ENCODE measurements at regions not wholly inside any gene's neighbourhood (a gene's known extent, or its start where the extent isn't known, plus 50 kb on each side); places are given as distances from the start of the nearest gene placed in this dataset.

GRCh38 chr5:2300861-2301574 is 418.3 kb upstream of the IRX4 start:
- no peak for DNase-seq (ENCODE audit: low read depth in 1 of 2, low spot score in 1 of 2)

GRCh38 chr5:2300421-2300820 is 417.7 kb upstream of the IRX4 start:
- DNase-seq (ENCODE audit: low read depth in 1 of 2, low spot score in 1 of 2) = no peak

- DNase-seq (ENCODE audit: low read depth in 1 of 2, low spot score in 1 of 2) = no peak
These were observed 416.9 kb upstream of the IRX4 start for GRCh38 chr5:2299388-2300220.

GRCh38 chr5:2298781-2299180 is 416.1 kb upstream of the IRX4 start:
- DNase-seq (ENCODE audit: low read depth in 1 of 2, low spot score in 1 of 2) = no peak

DNA sequence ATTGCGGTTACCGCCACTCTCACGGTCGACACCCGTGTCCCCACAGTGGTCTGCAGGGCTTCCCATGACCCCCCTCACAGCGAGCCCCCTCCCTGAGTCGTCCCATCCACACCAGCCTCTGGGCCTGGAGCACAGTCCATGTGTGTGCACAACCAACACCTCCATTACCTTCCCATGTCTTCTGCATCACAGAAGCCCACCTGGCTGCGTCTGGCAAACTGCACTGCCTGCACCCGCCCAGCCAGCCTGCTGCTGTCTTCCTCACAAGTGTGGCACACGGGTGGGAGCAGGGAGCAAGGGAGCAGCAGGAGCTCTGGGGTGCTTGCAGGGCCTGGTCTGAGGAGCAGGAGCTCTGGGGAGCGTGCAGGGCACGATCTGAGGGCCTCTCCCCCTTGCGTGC is 415.3 kb upstream of the IRX4 start:
- no peak for DNase-seq (ENCODE audit: low read depth in 1 of 2, low spot score in 1 of 2)

GRCh38 chr5:2295476-2295875 is 412.8 kb upstream of the IRX4 start:
- DNase-seq (ENCODE audit: low read depth in 1 of 2, low spot score in 1 of 2) = no peak

DNA sequence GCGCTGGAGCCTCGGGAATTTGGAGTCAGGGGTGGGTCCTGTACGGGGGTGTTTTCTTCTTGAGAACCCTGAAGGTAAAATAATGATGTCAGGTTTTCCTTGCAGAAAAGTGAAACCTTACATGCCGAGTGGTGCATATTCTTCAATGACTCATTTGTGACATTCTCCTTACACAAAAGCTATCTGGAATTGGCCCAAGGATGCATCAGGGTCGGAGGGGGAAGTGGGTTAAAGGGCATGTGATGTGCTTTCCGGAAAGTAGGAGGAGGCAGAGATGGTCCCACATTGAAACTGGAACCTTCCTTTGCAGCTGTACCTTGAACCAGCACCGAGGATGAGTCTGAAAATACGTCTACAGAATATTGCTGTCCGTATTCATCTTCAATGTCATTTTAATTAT is 411.2 kb upstream of the IRX4 start:
- DNase-seq (ENCODE audit: low read depth in 1 of 2, low spot score in 1 of 2) = no peak

DNA sequence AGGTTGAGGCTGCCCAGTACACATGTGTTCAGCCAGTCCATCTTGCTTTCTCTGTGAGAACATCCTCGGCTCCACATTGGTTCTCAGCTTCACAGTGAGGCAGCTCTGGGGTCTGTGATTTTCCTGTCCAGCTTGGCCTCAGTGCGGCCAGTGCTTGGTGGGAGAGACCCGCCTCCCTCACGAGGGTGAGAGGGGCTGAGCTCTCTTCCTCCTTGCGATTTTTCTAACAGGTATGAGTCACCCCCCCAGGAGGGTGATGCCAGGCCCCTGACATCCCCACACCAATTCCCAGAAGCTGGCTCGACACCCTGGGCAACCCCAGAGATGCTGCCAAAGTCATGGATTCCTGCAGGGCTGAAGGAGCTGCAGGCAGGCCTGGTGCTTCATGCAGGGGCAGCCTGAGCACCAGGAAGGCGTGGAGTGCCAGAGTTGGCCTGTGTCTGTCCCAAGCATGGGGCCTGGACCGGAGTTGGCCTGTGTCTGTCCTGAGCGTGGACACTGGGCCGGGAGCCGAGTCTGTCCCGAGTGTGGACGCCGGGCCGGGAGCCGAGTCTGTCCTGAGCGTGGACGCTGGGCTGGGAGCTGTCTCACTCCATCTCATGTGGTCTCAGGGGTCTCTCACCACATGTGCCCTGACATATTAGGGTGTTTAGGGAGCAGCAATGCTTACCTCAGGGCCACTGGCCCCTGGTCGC is 408.6 kb upstream of the IRX4 start:
- DNase-seq (ENCODE audit: low read depth in 1 of 2, low spot score in 1 of 2) = no peak

DNA sequence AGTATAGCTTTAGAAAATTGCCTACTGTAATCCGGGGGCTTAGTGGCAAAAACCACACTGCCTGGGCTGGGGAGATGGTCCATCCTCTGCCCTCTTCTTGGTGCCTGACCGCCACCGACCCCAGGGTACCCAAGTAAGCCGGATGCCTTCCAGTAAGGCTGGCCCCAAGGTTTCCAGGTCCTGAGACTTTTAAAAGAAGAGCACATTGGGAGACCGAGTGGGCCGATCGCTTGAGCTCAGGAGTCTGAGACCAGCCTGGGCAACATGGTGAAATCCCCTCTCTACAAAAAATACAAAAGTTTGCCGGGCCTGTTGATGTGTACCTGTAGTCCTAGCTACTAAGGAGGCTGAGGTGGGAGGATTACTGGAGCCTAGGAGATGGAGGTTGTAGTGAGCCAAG is 406.7 kb upstream of the IRX4 start:
- no peak for DNase-seq (ENCODE audit: low read depth in 1 of 2, low spot score in 1 of 2)

DNA sequence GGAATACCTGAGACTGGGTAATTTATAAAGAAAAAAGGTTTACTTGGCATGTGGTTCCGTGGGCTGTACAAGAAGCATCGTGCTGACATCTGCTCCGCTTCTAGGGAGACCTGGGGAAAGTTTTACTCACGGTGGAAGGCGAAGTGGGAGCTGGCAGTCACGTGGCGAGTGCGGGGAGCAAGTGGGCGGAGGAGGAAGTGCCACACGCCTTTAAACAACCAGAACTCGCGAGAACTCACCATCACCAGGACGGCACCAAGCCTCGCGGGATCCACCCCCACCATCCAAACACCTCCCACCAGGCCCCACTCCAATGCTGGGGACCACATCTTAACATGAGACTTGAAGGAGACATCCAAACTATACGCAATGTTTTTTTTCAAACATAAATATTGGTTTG is 406.2 kb upstream of the IRX4 start:
- DNase-seq (ENCODE audit: low read depth in 1 of 2, low spot score in 1 of 2) = no peak

DNA sequence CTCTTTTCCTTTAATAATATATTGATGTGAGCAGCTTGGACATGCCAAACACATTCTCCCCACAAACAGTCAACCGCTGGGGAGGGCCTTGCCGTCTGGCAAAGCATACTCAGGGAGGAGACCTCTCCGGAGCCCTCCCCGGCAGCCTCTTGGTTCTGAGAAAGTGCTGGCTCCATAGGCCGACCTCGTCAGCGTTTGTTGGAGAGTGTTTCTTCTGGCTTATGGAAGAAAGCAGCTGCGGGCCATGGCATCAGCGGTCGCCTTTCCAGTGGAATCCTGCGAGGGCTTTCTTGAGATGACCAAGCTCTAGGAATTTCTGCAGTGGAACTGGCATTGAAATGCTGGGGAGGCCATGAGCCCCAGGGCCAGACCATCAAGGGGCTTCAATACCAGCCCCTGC is 405.7 kb upstream of the IRX4 start:
- DNase-seq (ENCODE audit: low read depth in 1 of 2, low spot score in 1 of 2) = no peak

- no peak for DNase-seq (ENCODE audit: low read depth in 1 of 2, low spot score in 1 of 2)
These were observed 403.5 kb upstream of the IRX4 start for GRCh38 chr5:2286250-2286649.

GRCh38 chr5:2284678-2285077 is 402.0 kb upstream of the IRX4 start:
- DNase-seq (ENCODE audit: low read depth in 1 of 2, low spot score in 1 of 2) = no peak

DNA sequence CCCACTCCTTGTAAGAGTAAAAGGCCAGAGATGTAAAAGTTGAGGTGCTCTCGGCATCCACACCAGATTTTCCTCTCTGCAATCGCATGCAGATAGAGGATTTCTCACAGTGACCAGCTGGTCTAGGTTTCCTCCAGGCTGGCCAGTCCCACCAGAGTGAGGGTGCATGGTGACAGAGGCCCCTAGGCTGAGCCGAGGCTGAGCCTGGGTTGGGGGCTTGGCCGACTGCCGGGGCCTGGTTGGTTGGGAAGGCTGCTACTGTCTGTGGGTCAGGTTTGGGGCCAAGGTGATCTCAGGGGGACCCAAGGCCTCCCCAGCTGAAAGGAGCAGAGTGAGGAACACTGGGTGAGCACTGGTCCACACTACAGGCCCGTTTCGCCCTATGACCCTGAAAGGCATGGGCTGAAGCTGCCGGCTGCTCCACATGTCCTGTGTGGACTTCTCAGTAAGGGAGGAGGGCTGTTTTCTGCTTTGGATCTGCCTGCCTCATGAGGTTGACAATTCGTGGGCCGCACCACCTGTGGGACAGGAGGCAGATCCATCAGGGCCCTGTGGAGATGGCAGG is 400.8 kb upstream of the IRX4 start:
- DNase-seq (ENCODE audit: low read depth in 1 of 2, low spot score in 1 of 2) = no peak

GRCh38 chr5:2282893-2283292 is 400.2 kb upstream of the IRX4 start:
- DNase-seq (ENCODE audit: low read depth in 1 of 2, low spot score in 1 of 2) = no peak

DNA sequence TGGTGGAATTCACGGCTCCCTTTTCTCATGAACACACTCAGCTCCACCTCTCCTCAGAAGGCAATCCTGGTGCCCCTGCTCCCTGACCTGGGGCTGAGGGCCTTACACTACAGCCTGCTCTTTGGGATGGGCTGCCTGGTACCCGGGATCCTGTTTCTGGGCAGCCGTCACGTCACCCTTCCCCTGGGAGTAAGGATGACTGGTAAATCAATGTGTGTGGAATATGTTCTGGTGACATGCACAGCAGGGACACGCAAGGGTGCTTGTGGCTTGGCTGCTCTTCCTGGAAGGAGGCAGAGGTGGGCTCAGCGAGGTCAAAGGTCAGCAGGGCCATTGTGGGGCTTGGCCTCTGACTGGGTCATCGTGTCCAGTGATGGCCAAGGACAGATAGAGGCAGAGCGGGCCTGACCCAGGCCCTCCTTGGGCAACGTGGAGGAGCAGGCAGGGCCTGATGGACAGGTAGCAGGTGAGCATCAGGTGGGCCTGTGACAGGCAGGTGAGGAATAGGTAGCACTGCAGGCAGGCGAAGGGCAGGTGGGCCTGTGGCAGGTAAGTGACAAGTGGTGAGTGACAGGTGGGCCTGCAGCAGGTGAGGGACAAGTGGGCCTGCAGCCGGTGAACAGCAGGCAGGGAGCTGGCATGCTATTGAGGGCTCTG is 399.4 kb upstream of the IRX4 start:
- DNase-seq (ENCODE audit: low read depth in 1 of 2, low spot score in 1 of 2) = no peak

- no peak for DNase-seq (ENCODE audit: low read depth in 1 of 2, low spot score in 1 of 2)
These were observed 398.7 kb upstream of the IRX4 start for GRCh38 chr5:2281446-2281845.

GRCh38 chr5:2280318-2280717 is 397.6 kb upstream of the IRX4 start:
- DNase-seq (ENCODE audit: low read depth in 1 of 2, low spot score in 1 of 2) = no peak

DNA sequence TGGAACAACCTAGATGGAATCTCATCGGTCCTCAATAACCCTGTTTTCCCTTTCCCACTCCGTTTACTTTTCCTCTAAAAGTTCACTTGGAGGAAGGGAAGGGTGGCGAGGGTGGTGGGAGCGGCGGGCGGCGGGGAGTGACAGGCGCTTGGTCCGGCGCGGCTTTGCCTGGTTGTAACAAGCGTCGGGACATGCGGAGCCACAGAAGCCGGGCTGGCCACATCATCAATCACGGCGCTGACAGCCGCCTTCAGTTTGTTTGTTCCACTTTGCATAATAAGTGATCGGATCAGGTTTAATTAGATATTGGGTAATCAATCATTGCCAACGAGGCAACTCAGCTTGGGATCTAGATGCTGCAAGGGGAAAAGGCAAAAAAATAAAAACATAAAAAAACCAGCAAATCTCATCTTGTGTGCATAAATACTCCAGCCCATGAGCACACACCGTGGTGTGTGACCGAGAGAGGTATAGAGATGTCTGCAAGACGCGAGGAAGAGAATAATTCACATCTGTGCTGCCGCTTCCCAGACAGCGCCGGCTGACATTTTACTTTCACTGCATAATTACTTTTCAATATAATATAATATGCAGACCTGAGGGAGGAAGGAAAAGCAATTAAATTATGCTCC is 396.2 kb upstream of the IRX4 start:
- no peak for DNase-seq (ENCODE audit: low read depth in 1 of 2, low spot score in 1 of 2)

- no peak for DNase-seq (ENCODE audit: low read depth in 1 of 2, low spot score in 1 of 2)
These were observed 395.2 kb upstream of the IRX4 start for GRCh38 chr5:2277886-2278285.

DNA sequence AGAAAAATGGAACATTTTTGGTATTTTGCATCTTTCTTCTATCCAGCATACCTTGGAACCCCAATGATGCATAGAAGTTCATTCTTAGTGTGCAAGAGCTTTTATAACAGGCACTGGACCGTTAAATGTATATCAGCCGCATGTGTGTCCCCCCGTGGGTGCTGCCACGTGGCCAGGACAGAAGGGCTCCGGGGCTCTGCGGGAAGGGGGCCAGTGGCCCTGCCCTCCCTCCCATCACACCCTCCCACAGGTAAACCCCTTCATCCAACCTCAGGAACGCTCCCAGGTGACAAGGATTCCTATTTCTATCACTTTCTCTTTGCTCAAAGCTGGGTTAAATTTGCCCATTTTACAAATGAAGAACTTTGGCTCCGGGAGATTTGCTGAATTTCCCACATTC is 393.4 kb upstream of the IRX4 start:
- no peak for DNase-seq (ENCODE audit: low read depth in 1 of 2, low spot score in 1 of 2)
